ENCODE measurements at regions not wholly inside any gene's neighbourhood (a gene's known extent, or its start where the extent isn't known, plus 50 kb on each side); places are given as distances from the start of the nearest gene placed in this dataset.

GRCh38 chr7:51899611-51900010 is 583.0 kb upstream of the COBL start:
- intact Hi-C loops (cut with micrococcal nuclease), result no loop called here

GRCh38 chr7:51882412-51882811 is 565.8 kb upstream of the COBL start:
- Histone ChIP-seq H3K4me1 (no peaks in the 10 kb centered on the region), H3K36me3 (no peaks in the 10 kb centered on the region), H3K4me3 (no peak overlapping the region), H3K27ac (replicated peaks) (no peak overlapping the region), H3K9me3 (replicated peaks) (no peaks in the 10 kb centered on the region), H3K27me3 (ENCODE audit: low read depth) (no peaks in the 10 kb centered on the region)
- no peak for TF ChIP-seq CTCF (IDR thresholded peaks at IDR 0.05; ENCODE audit: borderline replicate concordance)
- intact Hi-C loops (cut with micrococcal nuclease), result no loop called here
- DNase-seq, result no peak

More at GRCh38 chr7:51899611-51900010, 583.0 kb upstream of the COBL start:
- Histone ChIP-seq H3K9me3 (replicated peaks) (peaks cover 25% of the 10 kb centered on the region), H3K4me1 (no peaks in the 10 kb centered on the region), H3K4me3 (no peak overlapping the region), H3K36me3 (no peaks in the 10 kb centered on the region), H3K27ac (replicated peaks) (no peak overlapping the region), H3K27me3 (ENCODE audit: low read depth) (no peaks in the 10 kb centered on the region)
- no peak for TF ChIP-seq CTCF (IDR thresholded peaks at IDR 0.05; ENCODE audit: borderline replicate concordance)
- DNase-seq, result no peak

GRCh38 chr7:51881309-51881708 is 564.7 kb upstream of the COBL start:
- no peaks in the 10 kb centered on the region for H3K36me3 ChIP-seq
- no peaks in the 10 kb centered on the region for H3K4me1 ChIP-seq
- H3K27ac ChIP-seq (replicated peaks), result no peak overlapping the region
- no peak for DNase-seq
- intact Hi-C loops (cut with micrococcal nuclease), result no loop called here
- no peak for TF ChIP-seq CTCF (IDR thresholded peaks at IDR 0.05; ENCODE audit: borderline replicate concordance)
- H3K27me3 ChIP-seq (ENCODE audit: low read depth), result no peaks in the 10 kb centered on the region
- H3K9me3 ChIP-seq (replicated peaks), result no peaks in the 10 kb centered on the region
- no peak overlapping the region for H3K4me3 ChIP-seq

- no peak for TF ChIP-seq CTCF (IDR thresholded peaks at IDR 0.05; ENCODE audit: borderline replicate concordance)
- Histone ChIP-seq H3K27ac (replicated peaks) (no peak overlapping the region), H3K4me3 (no peak overlapping the region), H3K9me3 (replicated peaks) (no peaks in the 10 kb centered on the region), H3K27me3 (ENCODE audit: low read depth) (no peaks in the 10 kb centered on the region), H3K36me3 (no peaks in the 10 kb centered on the region), H3K4me1 (no peaks in the 10 kb centered on the region)
- DNase-seq, result no peak
- intact Hi-C loops (cut with micrococcal nuclease), result no loop called here
These were observed 562.3 kb upstream of the COBL start for GRCh38 chr7:51878865-51879264.

GRCh38 chr7:51869452-51869851 is 552.8 kb upstream of the COBL start:
- H3K27ac ChIP-seq (replicated peaks), result no peak overlapping the region
- no peak for TF ChIP-seq CTCF (IDR thresholded peaks at IDR 0.05; ENCODE audit: borderline replicate concordance)

GRCh38 chr7:51867117-51867516 is 550.5 kb upstream of the COBL start:
- no peaks in the 10 kb centered on the region for H3K36me3 ChIP-seq
- no peaks in the 10 kb centered on the region for H3K4me1 ChIP-seq
- TF ChIP-seq CTCF (IDR thresholded peaks at IDR 0.05; ENCODE audit: borderline replicate concordance), result no peak
- H3K9me3 ChIP-seq (replicated peaks), result no peaks in the 10 kb centered on the region
- H3K4me3 ChIP-seq, result no peak overlapping the region
- DNase-seq, result no peak
- H3K27me3 ChIP-seq (ENCODE audit: low read depth), result no peaks in the 10 kb centered on the region
- no peak overlapping the region for H3K27ac ChIP-seq (replicated peaks)
- intact Hi-C loops (cut with micrococcal nuclease), result no loop called here

More at GRCh38 chr7:51869452-51869851, 552.8 kb upstream of the COBL start:
- H3K9me3 ChIP-seq (replicated peaks), result no peaks in the 10 kb centered on the region
- no peaks in the 10 kb centered on the region for H3K36me3 ChIP-seq
- intact Hi-C loops (cut with micrococcal nuclease), result no loop called here
- H3K4me1 ChIP-seq, result no peaks in the 10 kb centered on the region
- no peak for DNase-seq
- no peaks in the 10 kb centered on the region for H3K27me3 ChIP-seq (ENCODE audit: low read depth)
- no peak overlapping the region for H3K4me3 ChIP-seq
